Tibial nerve (tissue), 4 donors: ENCODE measurements at regions not wholly inside any gene's neighbourhood (a gene's known extent, or its start where the extent isn't known, plus 50 kb on each side); places are given as distances from the start of the nearest gene placed in this dataset.
"Not testable (repeated sequence)": the region's sequence is repeated elsewhere in the genome, so short reads cannot be mapped to it uniquely, and the experiment has no call there.

Experiments
- DNase-seq, 2 donors: peaks; one replicate each; pipeline ENCODE4 v3.0.0-alpha.2; 2019; ENCODE audit warnings: low spot score in 2 of 2
- H3K27ac ChIP-seq, 4 donors: fragments of 200-600 bp; sonication (generic) in 3 of 4; one replicate each; pipeline ENCODE4 v1.5.1; 2017 to 2019; ENCODE audit warnings: mild to moderate bottlenecking in 1 of 4
- H3K27me3 ChIP-seq, 2 donors: fragments of 200-600 bp; sonication (generic) in 1 of 2; one replicate each; pipeline versions ENCODE4 v1.5.1 to v1.6.0; 2017 to 2019
- H3K36me3 ChIP-seq, 3 donors: fragments of 200-600 bp; sonication (generic); one replicate each; pipeline ENCODE4 v1.5.1; 2018 to 2019
- H3K4me1 ChIP-seq, 4 donors: fragments of 200-600 bp; sonication (generic) in 3 of 4; one replicate each; pipeline ENCODE4 v1.5.1; 2017 to 2019
- H3K4me3 ChIP-seq, 4 donors: fragments of 200-600 bp; sonication (generic) in 3 of 4; one replicate each; pipeline ENCODE4 v1.5.1; 2017 to 2019; ENCODE audit warnings: mild to moderate bottlenecking in 1 of 4, moderate library complexity in 1 of 4
- H3K9me3 ChIP-seq, 4 donors: fragments of 200-600 bp; sonication (generic) in 3 of 4; one replicate each; pipeline ENCODE4 v1.5.1; 2017 to 2019
- EP300 ChIP-seq, 2 donors: sonication (generic); formaldehyde crosslinking; IDR thresholded peaks; one replicate each; pipeline ENCODE4 v1.6.1; 2017; ENCODE audit warnings: antibody characterized with exemption in 2 of 2, mild to moderate bottlenecking in 1 of 2
- POLR2A ChIP-seq, 2 donors: fragments of 450-650 bp; IDR thresholded peaks; one replicate each; pipeline ENCODE4 v1.6.1; 2017; ENCODE audit warnings: antibody characterized with exemption in 2 of 2, mild to moderate bottlenecking in 2 of 2, moderate library complexity in 2 of 2
- WGBS, 2 donors: methylation state at CpG; one replicate each; pipeline ENCODE4 v1.1.5; 2018; 5-methylcytosine and 5-hydroxymethylcytosine counted together
- TF ChIP-seq, protein P1 (sequence below), 5 experiments: fragments of 200-600 bp in 3 of 5; fragments of 450-650 bp in 2 of 5; sonication (generic) in 3 of 5; IDR thresholded peaks; one replicate each; pipeline ENCODE4 v1.5.1; 2016 to 2019; ENCODE audit warnings: antibody characterized with exemption in 5 of 5, mild to moderate bottlenecking in 3 of 5, moderate library complexity in 2 of 5

DNA sequence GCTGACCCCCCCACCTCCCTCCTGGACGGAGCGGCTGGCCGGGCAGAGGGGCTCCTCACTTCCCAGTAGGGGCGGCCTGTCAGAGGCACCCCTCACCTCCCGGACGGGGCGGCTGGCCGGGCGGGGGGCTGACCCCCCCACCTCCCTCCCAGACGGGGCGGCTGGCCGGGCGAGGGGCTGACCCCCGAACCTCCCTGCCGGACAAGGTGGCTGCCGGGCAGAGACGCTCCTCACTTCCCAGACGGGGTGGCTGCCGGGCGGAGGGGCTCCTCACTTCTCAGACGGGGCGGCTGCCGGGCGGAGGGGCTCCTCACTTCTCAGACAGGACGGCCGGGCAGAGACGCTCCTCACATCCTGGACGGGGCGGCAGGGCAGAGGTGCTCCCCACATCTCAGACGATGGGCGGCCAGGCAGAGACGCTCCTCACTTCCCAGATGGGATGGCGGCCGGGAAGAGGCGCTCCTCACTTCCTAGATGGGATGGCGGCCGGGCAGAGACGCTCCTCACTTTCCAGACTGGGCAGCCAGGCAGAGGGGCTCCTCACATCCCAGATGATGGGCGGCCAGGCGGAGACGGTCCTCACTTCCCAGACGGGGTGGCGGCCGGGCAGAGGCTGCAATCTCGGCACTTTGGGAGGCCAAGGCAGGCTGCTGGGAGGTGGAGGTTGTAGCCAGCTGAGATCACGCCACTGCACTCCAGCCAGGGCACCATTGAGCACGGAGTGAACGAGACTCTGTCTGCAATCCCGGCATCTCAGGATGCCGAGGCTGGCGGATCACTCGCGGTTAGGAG, 66.2 kb upstream of the PAPPA2 start:
- WGBS, 2 donors, result 96 to 100% methylated on average over 9 to 29 of the region's 53 CpGs
- H3K9me3 ChIP-seq, result not testable (repeated sequence)

DNA sequence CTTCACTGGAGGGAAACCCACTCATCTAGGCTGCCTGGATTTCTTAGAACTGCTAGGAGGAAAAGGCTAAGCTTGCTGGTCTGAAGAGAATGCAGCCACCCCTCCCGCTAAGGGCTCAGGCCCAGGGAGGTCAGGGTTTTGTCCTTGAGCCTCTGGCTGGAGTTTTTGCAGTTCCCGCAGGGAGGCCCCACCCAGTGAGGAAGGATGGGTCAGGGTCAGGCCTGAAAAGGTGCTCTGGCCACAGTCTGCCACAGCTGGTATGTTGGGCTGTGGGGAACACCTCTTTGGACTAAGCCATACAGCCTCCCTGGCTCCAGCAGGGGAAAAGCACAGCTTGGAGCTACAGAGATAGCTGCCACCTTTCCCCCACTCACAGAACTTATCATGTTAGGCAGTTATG, 71.4 kb upstream of the PAPPA2 start:
- WGBS, 2 donors, result 63 to 70% methylated on average over 1 to 2 of the region's 2 CpGs
- no peaks in the 10 kb centered on the region for H3K4me1 ChIP-seq
- no peaks in the 10 kb centered on the region for H3K9me3 ChIP-seq
- TF ChIP-seq POLR2A (IDR thresholded peaks at IDR 0.05) (no peak), EP300 (IDR thresholded peaks at IDR 0.05) (no peak)
- TF ChIP-seq, protein P1, sequence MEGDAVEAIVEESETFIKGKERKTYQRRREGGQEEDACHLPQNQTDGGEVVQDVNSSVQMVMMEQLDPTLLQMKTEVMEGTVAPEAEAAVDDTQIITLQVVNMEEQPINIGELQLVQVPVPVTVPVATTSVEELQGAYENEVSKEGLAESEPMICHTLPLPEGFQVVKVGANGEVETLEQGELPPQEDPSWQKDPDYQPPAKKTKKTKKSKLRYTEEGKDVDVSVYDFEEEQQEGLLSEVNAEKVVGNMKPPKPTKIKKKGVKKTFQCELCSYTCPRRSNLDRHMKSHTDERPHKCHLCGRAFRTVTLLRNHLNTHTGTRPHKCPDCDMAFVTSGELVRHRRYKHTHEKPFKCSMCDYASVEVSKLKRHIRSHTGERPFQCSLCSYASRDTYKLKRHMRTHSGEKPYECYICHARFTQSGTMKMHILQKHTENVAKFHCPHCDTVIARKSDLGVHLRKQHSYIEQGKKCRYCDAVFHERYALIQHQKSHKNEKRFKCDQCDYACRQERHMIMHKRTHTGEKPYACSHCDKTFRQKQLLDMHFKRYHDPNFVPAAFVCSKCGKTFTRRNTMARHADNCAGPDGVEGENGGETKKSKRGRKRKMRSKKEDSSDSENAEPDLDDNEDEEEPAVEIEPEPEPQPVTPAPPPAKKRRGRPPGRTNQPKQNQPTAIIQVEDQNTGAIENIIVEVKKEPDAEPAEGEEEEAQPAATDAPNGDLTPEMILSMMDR (IDR thresholded peaks at IDR 0.05), result no peak
- no peaks in the 10 kb centered on the region for H3K36me3 ChIP-seq
- no peak for DNase-seq
- no peak overlapping the region for H3K4me3 ChIP-seq
- no peak overlapping the region for H3K27ac ChIP-seq
- no peaks in the 10 kb centered on the region for H3K27me3 ChIP-seq

More for the DNA sequence above, 66.2 kb upstream of the PAPPA2 start:
- H3K27me3 ChIP-seq, DNase-seq, H3K36me3 ChIP-seq, H3K4me1 ChIP-seq, H3K27ac ChIP-seq, H3K4me3 ChIP-seq: not testable (repeated sequence)

DNA sequence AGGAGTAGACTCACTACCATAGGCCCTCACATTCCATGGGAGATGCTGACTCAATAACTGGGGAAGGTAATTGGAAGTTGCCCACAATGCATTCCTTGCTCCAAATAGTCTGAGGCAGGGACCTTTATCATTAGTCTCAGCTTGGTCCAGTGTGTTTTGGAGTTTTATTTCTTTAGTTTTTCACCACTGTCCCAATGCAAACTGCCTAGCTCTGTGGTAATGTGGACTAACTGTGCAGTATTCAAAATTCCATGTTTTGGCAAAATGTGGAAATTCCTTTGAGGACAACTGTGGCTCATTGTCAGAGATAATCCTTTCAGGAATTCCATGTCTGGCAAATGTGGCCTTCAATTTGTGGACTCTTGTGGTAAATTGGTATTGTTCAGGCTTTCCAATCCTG, 78.1 kb upstream of the PAPPA2 start:
- no peak for DNase-seq
- Histone ChIP-seq H3K36me3 (no peaks in the 10 kb centered on the region), H3K9me3 (no peaks in the 10 kb centered on the region), H3K27ac (no peak overlapping the region), H3K27me3 (no peaks in the 10 kb centered on the region), H3K4me3 (no peak overlapping the region), H3K4me1 (no peaks in the 10 kb centered on the region)
- TF ChIP-seq EP300 (IDR thresholded peaks at IDR 0.05) (no peak), POLR2A (IDR thresholded peaks at IDR 0.05) (no peak)
- TF ChIP-seq, protein P1 (IDR thresholded peaks at IDR 0.05), result no peak

DNA sequence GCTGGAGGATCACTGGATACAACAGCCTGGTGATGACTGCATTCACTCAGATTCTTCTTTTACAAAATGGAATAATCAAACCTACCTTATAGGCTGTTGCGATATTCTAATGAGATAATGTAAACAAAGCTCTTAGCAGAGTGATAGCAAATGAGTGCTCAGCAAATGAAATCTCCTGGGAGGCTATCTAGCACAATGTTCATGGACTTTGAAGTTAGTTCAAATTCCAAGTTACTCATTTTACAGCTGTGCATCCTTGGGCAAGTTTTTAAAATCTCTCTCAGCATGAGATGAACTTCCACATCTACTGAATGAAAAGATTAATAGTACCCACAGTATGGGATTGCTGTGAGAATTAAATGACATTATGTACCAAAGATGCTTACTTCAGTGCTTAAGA, 80.8 kb upstream of the PAPPA2 start:
- DNase-seq, result no peak
- no peak overlapping the region for H3K27ac ChIP-seq
- TF ChIP-seq EP300 (IDR thresholded peaks at IDR 0.05) (no peak), POLR2A (IDR thresholded peaks at IDR 0.05) (no peak)
- TF ChIP-seq, protein P1 (IDR thresholded peaks at IDR 0.05), result no peak
- H3K4me3 ChIP-seq, result no peak overlapping the region
- 87 to 88% methylated on average over 1 of the region's 1 CpG for WGBS, 2 donors
- H3K4me1 ChIP-seq, result no peaks in the 10 kb centered on the region
- H3K9me3 ChIP-seq, result no peaks in the 10 kb centered on the region
- H3K36me3 ChIP-seq, result no peaks in the 10 kb centered on the region
- no peaks in the 10 kb centered on the region for H3K27me3 ChIP-seq

DNA sequence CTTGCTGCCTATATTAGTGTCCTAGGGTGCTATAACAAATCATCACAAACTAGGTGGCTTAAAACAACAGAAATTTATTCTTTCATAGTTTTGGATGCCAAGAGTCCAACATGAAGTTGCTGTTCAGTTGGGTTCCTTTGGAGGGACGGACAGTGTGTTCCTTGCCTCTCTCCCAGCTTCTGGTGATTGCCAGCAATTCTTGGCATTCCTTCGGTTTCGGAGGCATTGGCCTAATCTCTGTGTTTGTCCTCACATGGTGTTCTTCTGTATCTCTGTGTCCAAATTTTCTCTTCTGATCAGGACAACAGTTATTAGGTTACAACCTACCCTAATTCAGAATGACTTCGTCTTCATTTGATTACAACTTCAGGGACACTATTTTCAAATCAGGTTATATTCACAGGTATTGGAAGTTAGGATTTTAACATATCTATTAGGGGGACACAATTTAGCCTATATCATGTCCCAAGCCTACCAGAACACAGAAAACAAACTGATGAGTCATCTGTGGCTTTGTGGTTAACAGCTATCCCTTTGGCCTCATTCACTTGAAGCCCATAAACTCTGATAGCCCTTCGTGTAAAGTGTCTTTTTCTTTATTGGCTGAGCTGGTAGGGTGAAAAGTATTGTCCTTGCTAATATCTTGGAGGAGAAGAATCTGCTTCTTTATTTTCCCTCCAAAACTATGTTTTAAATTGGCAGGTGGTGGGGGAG, 83.2 kb upstream of the PAPPA2 start:
- H3K27ac ChIP-seq, result no peak overlapping the region
- H3K4me1 ChIP-seq, result peaks cover 0 to 6% (median 0%) of the 10 kb centered on the region in 4 donors
- H3K4me3 ChIP-seq, result no peak overlapping the region
- peak in 1 of 2 donors; percentile 13 for DNase-seq
- H3K27me3 ChIP-seq, result no peaks in the 10 kb centered on the region
- H3K9me3 ChIP-seq, result no peaks in the 10 kb centered on the region
- no peaks in the 10 kb centered on the region for H3K36me3 ChIP-seq
- 69 to 76% methylated on average over 5 of the region's 5 CpGs for WGBS, 2 donors
- peak in 1 of 2 donors; percentile 16 for TF ChIP-seq EP300 (IDR thresholded peaks at IDR 0.05)
- TF ChIP-seq POLR2A (IDR thresholded peaks at IDR 0.05), result no peak

DNA sequence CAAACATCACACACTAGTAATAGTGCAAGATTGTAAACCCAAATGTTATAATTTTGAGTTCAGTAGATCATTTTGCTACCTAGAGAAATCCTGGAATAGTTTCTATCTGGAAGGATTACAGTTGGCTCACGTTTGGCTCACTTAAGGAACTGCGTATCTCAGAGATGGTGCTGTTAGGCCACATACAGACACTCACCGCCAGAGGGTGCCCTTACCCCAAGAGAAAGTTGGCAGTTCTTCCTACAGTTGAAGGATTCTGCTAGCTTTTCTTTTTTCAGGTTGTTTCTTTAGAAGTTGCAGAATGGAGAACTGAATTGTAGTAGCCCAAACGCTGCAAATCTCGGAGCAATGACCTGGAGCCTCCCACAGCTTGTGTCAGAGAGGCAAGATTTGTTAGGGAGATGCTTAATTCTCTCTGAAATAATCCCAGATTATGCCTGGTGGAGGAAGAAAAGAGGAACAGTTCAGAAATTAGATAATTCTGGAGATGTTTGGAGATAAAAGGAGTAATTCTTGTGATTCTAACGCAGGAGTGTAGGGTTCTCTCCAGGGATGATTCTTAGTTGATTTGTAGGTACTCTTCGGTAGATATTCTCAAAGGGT, 87.9 kb upstream of the PAPPA2 start:
- Histone ChIP-seq H3K27ac (no peak overlapping the region), H3K36me3 (no peaks in the 10 kb centered on the region), H3K4me3 (no peak overlapping the region), H3K27me3 (no peaks in the 10 kb centered on the region), H3K9me3 (no peaks in the 10 kb centered on the region), H3K4me1 (peaks cover 0 to 6% (median 0%) of the 10 kb centered on the region in 4 donors)
- WGBS, 2 donors, result 18 to 19% methylated on average over 7 of the region's 7 CpGs
- TF ChIP-seq, protein P1 (IDR thresholded peaks at IDR 0.05), result peak; percentile 60 to 72 (median 70)
- no peak for TF ChIP-seq POLR2A (IDR thresholded peaks at IDR 0.05)
- peak; percentile 67 to 83 for DNase-seq
